H9 (cell line): ENCODE measurements at regions not wholly inside any gene's neighbourhood (a gene's known extent, or its start where the extent isn't known, plus 50 kb on each side); places are given as distances from the start of the nearest gene placed in this dataset.

Source experiments
- DNase-seq: peaks from one replicate; pipeline ENCODE4 v3.0.0-alpha.2; 2017
- H2AFZ ChIP-seq: one replicate; pipeline ENCODE4 v1.6.1; 2013; ENCODE audit warnings: mild to moderate bottlenecking, low read length, control low read depth, moderate library complexity
- H2AK5ac ChIP-seq: 2 replicates; pipeline ENCODE4 v1.6.1; 2013; ENCODE audit warnings: low read length, control low read depth, mixed read lengths; ENCODE audit not compliant: insufficient read length
- H2BK120ac ChIP-seq: one replicate; pipeline ENCODE4 v1.6.1; 2013; ENCODE audit warnings: low read depth, mild to moderate bottlenecking, low read length, control low read depth, inconsistent platforms; ENCODE audit not compliant: poor library complexity, severe bottlenecking
- H2BK12ac ChIP-seq: 2 replicates; pipeline ENCODE4 v1.6.1; 2013; ENCODE audit warnings: low read length, control low read depth, mixed read lengths, low read depth; ENCODE audit not compliant: insufficient read length
- H2BK15ac ChIP-seq: 2 replicates; pipeline ENCODE4 v1.6.1; 2013; ENCODE audit warnings: low read depth, low read length, control low read depth
- H2BK20ac ChIP-seq: one replicate; pipeline ENCODE4 v1.6.1; 2013; ENCODE audit warnings: low read depth, mild to moderate bottlenecking, low read length, control low read depth, inconsistent platforms; ENCODE audit not compliant: poor library complexity, severe bottlenecking
- H2BK5ac ChIP-seq: 2 replicates; pipeline ENCODE4 v1.6.1; 2013; ENCODE audit warnings: low read length, control low read depth, mixed read lengths; ENCODE audit not compliant: insufficient read length
- H3K14ac ChIP-seq: 2 replicates; pipeline ENCODE4 v1.6.1; 2013; ENCODE audit warnings: low read length, control low read depth; ENCODE audit not compliant: insufficient read depth
- H3K18ac ChIP-seq: 2 replicates; pipeline ENCODE4 v1.6.1; 2013; ENCODE audit warnings: low read depth, mild to moderate bottlenecking, mixed read lengths, low read length, control low read depth; ENCODE audit not compliant: insufficient read length
- H3K23ac ChIP-seq: 2 replicates; pipeline ENCODE4 v1.6.1; 2013; ENCODE audit warnings: low read length, control low read depth, mixed read lengths, low read depth; ENCODE audit not compliant: insufficient read length
- H3K23me2 ChIP-seq: 2 replicates; pipeline ENCODE4 v1.6.1; 2013; ENCODE audit warnings: low read depth, mild to moderate bottlenecking, mixed read lengths, low read length, control low read depth; ENCODE audit not compliant: insufficient read length, poor library complexity, severe bottlenecking
- H3K27ac ChIP-seq: 2 replicates; pipeline ENCODE4 v1.5.1; 2013; ENCODE audit warnings: low read length, control low read depth, mixed read lengths, low read depth; ENCODE audit not compliant: insufficient read length
- H3K27me3 ChIP-seq: 2 replicates; pipeline ENCODE4 v1.6.1; 2013; ENCODE audit warnings: low read length, control low read depth, inconsistent platforms; ENCODE audit not compliant: insufficient read depth
- H3K4ac ChIP-seq: 2 replicates; pipeline ENCODE4 v1.6.1; 2013; ENCODE audit warnings: low read depth, mild to moderate bottlenecking, control low read depth, inconsistent platforms, low read length, moderate library complexity
- H3K4me1 ChIP-seq: 2 replicates; pipeline ENCODE4 v1.6.1; 2013; ENCODE audit warnings: low read length, control low read depth, inconsistent platforms; ENCODE audit not compliant: insufficient read depth
- H3K4me2 ChIP-seq: 2 replicates; pipeline ENCODE4 v1.6.1; 2013; ENCODE audit warnings: low read length, control low read depth, mixed read lengths; ENCODE audit not compliant: insufficient read length, insufficient read depth
- H3K56ac ChIP-seq: 2 replicates; pipeline ENCODE4 v1.6.1; 2013; ENCODE audit warnings: low read depth, mild to moderate bottlenecking, mixed read lengths, low read length, control low read depth; ENCODE audit not compliant: insufficient read length
- H3K79me1 ChIP-seq: 2 replicates; pipeline ENCODE4 v1.6.1; 2013; ENCODE audit warnings: low read depth, mild to moderate bottlenecking, moderate library complexity, low read length, control low read depth, inconsistent platforms; ENCODE audit not compliant: insufficient read depth, poor library complexity, severe bottlenecking
- H3K79me2 ChIP-seq: 2 replicates; pipeline ENCODE4 v1.6.1; 2013; ENCODE audit warnings: low read length, control low read depth, inconsistent platforms; ENCODE audit not compliant: insufficient read depth
- H3K9ac ChIP-seq: 2 replicates; pipeline ENCODE4 v1.6.1; 2013; ENCODE audit warnings: low read length, control low read depth, mixed read lengths; ENCODE audit not compliant: insufficient read length; ENCODE audit errors: extremely low read depth
- H3K9me3 ChIP-seq: one replicate; pipeline ENCODE4 v1.6.1; 2013; ENCODE audit warnings: low read depth, low read length, inconsistent platforms; ENCODE audit not compliant: control insufficient read depth
- H3T11ph ChIP-seq: one replicate; pipeline ENCODE4 v1.6.1; 2013; ENCODE audit warnings: mild to moderate bottlenecking, low read length, control low read depth, inconsistent platforms
- H4K20me1 ChIP-seq: one replicate; pipeline ENCODE4 v1.6.1; 2013; ENCODE audit not compliant: control insufficient read depth, insufficient read length, insufficient read depth
- H4K5ac ChIP-seq: 2 replicates; pipeline ENCODE4 v1.6.1; 2013; ENCODE audit warnings: low read depth, mild to moderate bottlenecking, mixed read lengths, low read length, control low read depth; ENCODE audit not compliant: insufficient read length
- H4K8ac ChIP-seq: replicated peaks from 2 replicates; pipeline ENCODE4 v1.6.1; 2013; ENCODE audit warnings: low read length, control low read depth, mixed read lengths, low read depth; ENCODE audit not compliant: insufficient read length
- H4K91ac ChIP-seq: 2 replicates; pipeline ENCODE4 v1.6.1; 2013; ENCODE audit warnings: low read depth, mild to moderate bottlenecking, moderate library complexity, mixed read lengths, low read length, control low read depth; ENCODE audit not compliant: insufficient read length
- H3K27ac Mint-ChIP-seq, 3 experiments: 2 replicates in 2 of 3; 3 replicates in 1 of 3; pipeline ENCODE4 v1.8.0; 2020 to 2021; ENCODE audit warnings: mixed read lengths in 3 of 3, mild to moderate bottlenecking in 1 of 3, moderate library complexity in 1 of 3
- H3K27me3 Mint-ChIP-seq: 2 replicates; pipeline ENCODE4 v1.8.0; 2021; ENCODE audit warnings: low read depth, mild to moderate bottlenecking, moderate library complexity, mixed read lengths
- H3K36me3 Mint-ChIP-seq, 3 experiments: 2 replicates in 2 of 3; 3 replicates in 1 of 3; pipeline ENCODE4 v1.8.0; 2020 to 2021; ENCODE audit warnings: low read depth in 3 of 3, mixed read lengths in 3 of 3; ENCODE audit not compliant: insufficient read depth in 1 of 3
- H3K4me1 Mint-ChIP-seq, 2 experiments: 2 replicates each; pipeline ENCODE4 v1.8.0; 2020; ENCODE audit warnings: mixed read lengths in 2 of 2
- H3K4me3 Mint-ChIP-seq, 2 experiments: 2 replicates in 1 of 2; 3 replicates in 1 of 2; pipeline ENCODE4 v1.8.0; 2020 to 2021; ENCODE audit warnings: mild to moderate bottlenecking in 2 of 2, mixed read lengths in 2 of 2, moderate library complexity in 1 of 2
- H3K9me3 Mint-ChIP-seq, 2 experiments: 2 replicates in 1 of 2; 3 replicates in 1 of 2; pipeline ENCODE4 v1.8.0; 2020; ENCODE audit warnings: mild to moderate bottlenecking in 2 of 2, mixed read lengths in 2 of 2, moderate library complexity in 1 of 2
- CTCF ChIP-seq: fragments of 200-600 bp; sonication (generic); conservative IDR thresholded peaks from 3 replicates; pipeline ENCODE4 v1.8.0; 2021; ENCODE audit warnings: antibody characterized with exemption, mild to moderate bottlenecking
- WGBS: extraction: QIAGEN DNeasy Blood & Tissue Kit; methylation state at CpG from one replicate; pipeline ENCODE4 v1.1.7; 2013; ENCODE audit warnings: missing lambda C conversion rate, low lambda C conversion rate, mixed read lengths; ENCODE audit not compliant: insufficient read length; ENCODE audit errors: extremely low coverage; 5-methylcytosine and 5-hydroxymethylcytosine counted together

DNA sequence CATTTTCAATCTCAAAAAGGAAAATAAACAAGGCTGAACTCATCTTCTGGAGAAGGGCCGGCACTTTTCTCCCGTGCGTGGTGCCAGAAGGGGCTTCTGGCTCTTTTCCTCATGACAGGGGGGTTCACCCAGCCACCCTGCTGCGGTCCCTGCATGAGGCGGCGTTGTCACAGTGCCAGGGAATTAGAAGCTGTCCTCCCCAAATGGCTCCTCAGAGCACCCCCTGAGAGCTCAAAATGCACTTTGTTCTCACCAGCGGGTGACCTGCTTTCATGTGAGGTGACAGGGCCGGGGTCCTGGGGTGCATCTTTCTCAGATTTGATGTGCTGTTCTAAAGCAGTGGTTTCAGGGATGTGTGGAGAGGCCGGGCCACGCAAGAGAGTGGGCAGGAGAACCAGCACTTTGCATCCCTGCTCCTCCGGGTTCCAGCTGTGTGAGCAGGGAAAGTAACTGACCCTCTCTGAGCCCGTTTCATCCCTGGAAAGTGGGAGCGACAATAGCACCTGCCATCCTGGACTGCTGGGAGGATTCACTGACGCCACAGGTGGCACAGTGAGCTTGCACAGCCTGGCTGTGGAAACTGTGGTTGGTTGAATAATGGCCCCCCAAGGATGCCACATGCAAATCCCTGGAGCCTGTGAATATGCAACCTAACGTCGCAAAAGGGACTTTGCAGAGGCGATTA, 94.0 kb downstream of the FOXL1 start:
- Histone ChIP-seq H2BK12ac (no peak overlapping the region), H2BK5ac (no peak overlapping the region), H3K14ac (no peak overlapping the region), H4K5ac (no peak overlapping the region), H3K27me3 (no peaks in the 10 kb centered on the region; the same call in none of the 2 replicates), H4K91ac (no peak overlapping the region), H3K27ac (no peak overlapping the region), H2BK120ac (no peak overlapping the region), H3T11ph (no peak overlapping the region), H3K23ac (no peak overlapping the region), H4K8ac (no peak overlapping the region), H3K4me1 (peaks cover 4% of the 10 kb centered on the region; the same call in 1 of the 2 replicates), H4K20me1 (no peaks in the 10 kb centered on the region), H3K4ac (no peak overlapping the region), H3K79me2 (no peaks in the 10 kb centered on the region), H2AFZ (no peak overlapping the region), H3K23me2 (no peaks in the 10 kb centered on the region), H3K4me2 (no peak overlapping the region), H3K79me1 (no peaks in the 10 kb centered on the region), H3K9ac (no peak overlapping the region), H3K56ac (no peak overlapping the region), H3K9me3 (no peaks in the 10 kb centered on the region), H2AK5ac (no peak overlapping the region), H3K18ac (no peak overlapping the region), H2BK20ac (no peak overlapping the region), H2BK15ac (no peak overlapping the region)
- Mint-ChIP-seq H3K36me3 (peaks cover 0 to 3% (median 0%) of the 10 kb centered on the region in 3 experiments; a peak in 1 of 7 replicates), H3K9me3 (peaks cover 0 to 6% of the 10 kb centered on the region in 2 experiments; a peak in 3 of 5 replicates), H3K4me3 (no peak overlapping the region), H3K27ac (no peak overlapping the region), H3K4me1 (peaks cover 26 to 29% of the 10 kb centered on the region in 2 experiments), H3K27me3 (peaks cover 12% of the 10 kb centered on the region)
- no CpG with 5 or more reads among the region's 17 CpGs for WGBS
- no peak for DNase-seq
- TF ChIP-seq CTCF = no peak
